ENCODE measurements at regions not wholly inside any gene's neighbourhood (a gene's known extent, or its start where the extent isn't known, plus 50 kb on each side); places are given as distances from the start of the nearest gene placed in this dataset.
A peak's percentile ranks its signal among the peaks of the same experiment; 100 is the strongest.

GRCh38 chrX:128781506-128781905 lies 729.3 kb upstream of the ACTRT1 start:
- H3K4me3 ChIP-seq = no peak overlapping the region
- H4K20me1 ChIP-seq (ENCODE audit: insufficient read depth, poor library complexity, severe bottlenecking) = no peaks in the 10 kb centered on the region
- H3K79me2 ChIP-seq = no peaks in the 10 kb centered on the region
- H3K4me1 ChIP-seq (ENCODE audit: insufficient read depth) = no peaks in the 10 kb centered on the region
- no peaks in the 10 kb centered on the region for H3K9me3 ChIP-seq (ENCODE audit: low read depth)
- no peaks in the 10 kb centered on the region for H3K9me2 ChIP-seq (replicated peaks; ENCODE audit: insufficient read depth)
- DNase-seq (ENCODE audit: low spot score) = peak; percentile 49
- TF ChIP-seq EZH2phosphoT487 (IDR thresholded peaks at IDR 0.05; ENCODE audit: low read depth, severe bottlenecking, unreplicated experiment) = no peak
- TF ChIP-seq CTCF (IDR thresholded peaks at IDR 0.05; ENCODE audit: poor library complexity) = peak; percentile 26
- no peaks in the 10 kb centered on the region for H3K27me3 ChIP-seq
- 61% methylated on average over 1 of the region's 1 CpG for WGBS (ENCODE audit: low lambda C conversion rate, missing lambda C conversion rate)
- H3K4me2 ChIP-seq = no peak overlapping the region
- no peaks in the 10 kb centered on the region for H3K36me3 ChIP-seq (replicated peaks; ENCODE audit: insufficient read depth, low read depth)
- no peak overlapping the region for H3K27ac ChIP-seq
- no peak overlapping the region for H2AFZ ChIP-seq

- Histone ChIP-seq H2AFZ (no peak overlapping the region), H3K79me2 (no peaks in the 10 kb centered on the region), H3K9me3 (ENCODE audit: low read depth) (no peaks in the 10 kb centered on the region), H3K4me3 (no peak overlapping the region), H3K27ac (no peak overlapping the region), H3K4me2 (no peak overlapping the region), H3K36me3 (replicated peaks; ENCODE audit: insufficient read depth, low read depth) (no peaks in the 10 kb centered on the region), H4K20me1 (ENCODE audit: insufficient read depth, poor library complexity, severe bottlenecking) (no peaks in the 10 kb centered on the region), H3K27me3 (no peaks in the 10 kb centered on the region), H3K4me1 (ENCODE audit: insufficient read depth) (no peaks in the 10 kb centered on the region), H3K9me2 (replicated peaks; ENCODE audit: insufficient read depth) (no peaks in the 10 kb centered on the region)
- WGBS (ENCODE audit: low lambda C conversion rate, missing lambda C conversion rate) = 85% methylated on average over 5 of the region's 5 CpGs
- TF ChIP-seq EZH2phosphoT487 (IDR thresholded peaks at IDR 0.05; ENCODE audit: low read depth, severe bottlenecking, unreplicated experiment) (no peak), EZH2 (IDR thresholded peaks at IDR 0.05; ENCODE audit: borderline replicate concordance) (no peak), CTCF (IDR thresholded peaks at IDR 0.05; ENCODE audit: poor library complexity) (no peak)
- DNase-seq (ENCODE audit: low spot score) = no peak
Observed at GRCh38 chrX:128780934-128781333, 728.7 kb upstream of the ACTRT1 start.

- Histone ChIP-seq H3K4me3 (no peak overlapping the region), H4K20me1 (ENCODE audit: insufficient read depth, poor library complexity, severe bottlenecking) (no peaks in the 10 kb centered on the region), H3K9me3 (ENCODE audit: low read depth) (no peaks in the 10 kb centered on the region), H3K4me1 (ENCODE audit: insufficient read depth) (no peaks in the 10 kb centered on the region), H3K36me3 (replicated peaks; ENCODE audit: insufficient read depth, low read depth) (no peaks in the 10 kb centered on the region), H3K27me3 (no peaks in the 10 kb centered on the region), H3K27ac (no peak overlapping the region), H3K4me2 (no peak overlapping the region), H2AFZ (no peak overlapping the region), H3K79me2 (no peaks in the 10 kb centered on the region), H3K9me2 (replicated peaks; ENCODE audit: insufficient read depth) (no peaks in the 10 kb centered on the region)
- 56% methylated on average over 2 of the region's 2 CpGs for WGBS (ENCODE audit: low lambda C conversion rate, missing lambda C conversion rate)
- TF ChIP-seq EZH2phosphoT487 (IDR thresholded peaks at IDR 0.05; ENCODE audit: low read depth, severe bottlenecking, unreplicated experiment) = no peak
- TF ChIP-seq EZH2 (IDR thresholded peaks at IDR 0.05; ENCODE audit: borderline replicate concordance) = no peak
- no peak for TF ChIP-seq CTCF (IDR thresholded peaks at IDR 0.05; ENCODE audit: poor library complexity)
- DNase-seq (ENCODE audit: low spot score) = peak; percentile 17
Observed at GRCh38 chrX:128769495-128769894, 717.3 kb upstream of the ACTRT1 start.

- WGBS (ENCODE audit: low lambda C conversion rate, missing lambda C conversion rate) = 66% methylated on average over 3 of the region's 3 CpGs
- no peaks in the 10 kb centered on the region for H3K79me2 ChIP-seq
- H3K36me3 ChIP-seq (replicated peaks; ENCODE audit: insufficient read depth, low read depth) = no peaks in the 10 kb centered on the region
- no peak overlapping the region for H3K4me2 ChIP-seq
- H3K27ac ChIP-seq = no peak overlapping the region
- DNase-seq (ENCODE audit: low spot score) = no peak
- H3K4me3 ChIP-seq = no peak overlapping the region
- H2AFZ ChIP-seq = no peak overlapping the region
- H3K9me2 ChIP-seq (replicated peaks; ENCODE audit: insufficient read depth) = no peaks in the 10 kb centered on the region
- no peaks in the 10 kb centered on the region for H4K20me1 ChIP-seq (ENCODE audit: insufficient read depth, poor library complexity, severe bottlenecking)
- TF ChIP-seq EZH2 (IDR thresholded peaks at IDR 0.05; ENCODE audit: borderline replicate concordance) = no peak
- TF ChIP-seq EZH2phosphoT487 (IDR thresholded peaks at IDR 0.05; ENCODE audit: low read depth, severe bottlenecking, unreplicated experiment) = no peak
- TF ChIP-seq CTCF (IDR thresholded peaks at IDR 0.05; ENCODE audit: poor library complexity) = no peak
- no peaks in the 10 kb centered on the region for H3K27me3 ChIP-seq
- H3K9me3 ChIP-seq (ENCODE audit: low read depth) = no peaks in the 10 kb centered on the region
- no peaks in the 10 kb centered on the region for H3K4me1 ChIP-seq (ENCODE audit: insufficient read depth)
Observed at GRCh38 chrX:128759745-128760144, 707.5 kb upstream of the ACTRT1 start.

Data from hepatocyte (in vitro differentiated cells).